ENCODE measurements at regions not wholly inside any gene's neighbourhood (a gene's known extent, or its start where the extent isn't known, plus 50 kb on each side); places are given as distances from the start of the nearest gene placed in this dataset.

DNA sequence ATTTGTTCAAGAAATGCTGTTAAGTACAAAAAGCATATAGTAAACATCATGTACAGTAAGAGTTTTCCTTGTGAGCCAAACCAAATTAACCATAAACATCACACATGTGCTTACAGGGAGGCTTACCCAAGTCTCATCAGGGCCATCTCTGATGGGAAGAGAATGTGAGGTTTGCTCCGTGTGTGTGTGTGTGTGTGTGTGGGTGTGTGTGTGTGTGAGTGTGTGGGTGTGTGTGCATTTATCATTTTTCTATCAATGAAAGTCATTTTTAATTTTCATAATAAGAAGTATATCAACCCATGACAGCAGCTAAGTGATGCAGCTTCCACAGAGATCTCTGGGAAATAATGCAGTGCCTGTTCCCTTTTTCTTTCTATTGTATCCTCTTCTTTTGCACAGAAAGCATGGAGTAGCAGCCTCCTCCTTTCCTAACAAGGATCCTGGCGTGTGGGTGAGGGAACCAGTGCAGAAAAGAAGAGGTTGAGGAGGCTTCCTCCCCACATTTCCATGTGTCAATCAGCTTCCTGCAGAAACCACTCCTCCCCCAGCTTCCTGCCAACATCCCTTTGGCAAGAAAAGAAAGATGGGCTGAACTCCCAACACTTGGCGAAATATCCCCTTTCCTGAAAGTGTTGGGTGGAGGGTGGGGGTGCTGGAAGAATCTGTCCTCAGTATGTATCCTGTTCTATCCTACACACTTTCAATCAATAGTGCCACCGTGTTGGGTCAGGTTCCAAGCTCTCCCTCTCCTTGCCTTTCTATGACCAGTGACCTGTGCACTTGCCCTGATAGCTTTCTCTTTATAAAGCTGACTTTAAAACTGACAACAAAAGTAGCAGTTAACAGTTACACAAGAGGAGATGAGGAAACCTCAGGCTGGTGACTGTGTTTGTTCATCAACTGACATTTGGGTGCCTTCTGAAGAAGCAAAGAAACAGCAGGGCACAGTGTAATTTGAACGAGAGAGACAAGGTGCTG lies 251.8 kb upstream of the CITED2 start:
- DNase-seq, result peak; percentile 58

DNA sequence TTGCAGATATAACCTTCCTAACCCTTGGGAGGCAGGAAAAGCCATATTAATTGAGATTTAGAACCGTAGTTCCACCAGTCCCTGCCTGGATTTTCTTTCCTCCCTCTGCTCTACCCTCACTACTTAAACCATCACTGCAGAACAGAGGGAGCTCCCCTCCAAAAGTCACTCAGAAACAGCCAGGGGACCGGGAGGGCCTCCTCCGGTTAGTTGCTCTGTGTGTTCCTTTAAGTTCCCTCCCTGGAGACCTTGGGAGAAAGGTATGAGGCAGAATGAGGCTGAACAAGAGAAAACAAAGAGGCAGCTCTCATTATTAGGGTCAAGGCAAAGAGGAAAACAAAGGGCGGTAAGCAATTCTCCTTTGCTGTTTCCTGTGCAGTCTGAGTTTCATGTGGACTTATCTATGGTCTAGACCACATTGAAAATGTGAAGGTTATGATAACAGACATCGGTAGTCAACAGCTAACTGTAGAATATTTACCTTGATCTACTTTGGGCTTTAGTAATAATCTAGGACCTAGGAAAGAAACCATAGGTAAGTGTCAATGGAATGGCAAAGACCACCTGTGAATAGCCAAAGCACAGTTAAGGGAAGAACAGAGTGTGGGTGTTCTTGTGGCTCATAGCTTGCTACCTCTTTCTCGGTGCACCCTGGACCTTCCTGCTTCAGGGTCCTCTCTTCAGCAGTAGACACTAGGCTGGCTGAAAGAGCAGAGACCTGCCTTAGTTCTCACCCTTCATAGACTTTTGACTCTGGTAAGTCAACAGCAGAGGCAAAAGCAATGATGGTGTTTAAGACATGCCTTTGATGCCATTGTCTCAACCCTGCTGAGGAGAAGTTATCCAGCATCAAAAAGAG lies 250.9 kb upstream of the CITED2 start:
- DNase-seq, result peak; percentile 91

DNA sequence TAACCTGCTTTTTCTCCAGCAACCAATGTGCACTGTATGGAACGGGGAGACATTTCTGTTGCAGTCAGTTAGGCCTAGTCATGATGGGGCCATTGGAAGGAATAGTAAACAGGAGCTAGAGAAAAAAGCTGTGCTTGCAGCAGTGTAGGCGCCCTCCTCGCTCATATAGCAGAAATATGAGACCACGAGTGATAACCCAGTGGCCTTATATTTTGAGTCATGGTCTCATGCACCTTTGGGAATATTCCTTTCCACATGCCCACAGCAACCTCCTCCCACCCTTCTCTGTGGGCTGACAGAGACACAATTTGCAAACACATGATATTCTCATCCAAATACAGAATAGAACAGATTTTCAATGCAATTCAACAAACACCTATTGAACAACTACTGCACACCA lies 248.9 kb upstream of the CITED2 start:
- DNase-seq, result no peak

DNA sequence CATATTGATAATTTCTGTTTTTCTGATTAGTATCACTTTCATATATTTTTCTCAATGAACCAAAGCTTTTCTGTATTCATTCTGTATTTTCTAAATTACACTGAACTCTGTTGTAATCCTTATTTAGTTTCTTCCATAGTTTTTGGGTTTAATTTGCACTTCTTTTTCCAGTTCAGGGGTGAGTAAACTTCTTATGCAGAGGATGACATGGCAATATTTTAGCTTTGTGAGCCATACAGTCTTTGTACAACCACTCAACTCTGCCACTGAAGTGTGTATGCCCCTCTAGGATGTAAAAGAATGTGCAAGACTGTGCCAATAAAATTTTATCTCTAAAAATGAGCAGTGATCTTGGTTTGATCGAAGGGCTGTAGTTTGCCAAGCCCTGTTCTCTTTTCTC lies 239.0 kb upstream of the CITED2 start:
- no peak for DNase-seq

DNA sequence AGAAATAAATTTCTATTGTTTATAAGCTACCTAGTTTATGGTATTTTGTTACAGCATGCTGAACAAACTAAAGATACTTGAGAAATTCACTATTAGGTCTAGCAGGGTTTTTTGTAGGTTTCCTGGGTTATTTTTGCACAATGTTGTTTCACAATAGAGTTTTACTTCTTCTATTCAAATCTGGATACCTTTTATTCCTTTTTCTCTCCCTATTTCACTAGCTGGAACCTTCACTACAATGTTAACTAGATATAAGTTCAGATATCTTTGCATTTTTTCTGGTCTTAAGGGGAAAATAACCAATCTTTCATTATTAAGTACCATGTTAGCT lies 237.7 kb upstream of the CITED2 start:
- DNase-seq, result no peak

DNA sequence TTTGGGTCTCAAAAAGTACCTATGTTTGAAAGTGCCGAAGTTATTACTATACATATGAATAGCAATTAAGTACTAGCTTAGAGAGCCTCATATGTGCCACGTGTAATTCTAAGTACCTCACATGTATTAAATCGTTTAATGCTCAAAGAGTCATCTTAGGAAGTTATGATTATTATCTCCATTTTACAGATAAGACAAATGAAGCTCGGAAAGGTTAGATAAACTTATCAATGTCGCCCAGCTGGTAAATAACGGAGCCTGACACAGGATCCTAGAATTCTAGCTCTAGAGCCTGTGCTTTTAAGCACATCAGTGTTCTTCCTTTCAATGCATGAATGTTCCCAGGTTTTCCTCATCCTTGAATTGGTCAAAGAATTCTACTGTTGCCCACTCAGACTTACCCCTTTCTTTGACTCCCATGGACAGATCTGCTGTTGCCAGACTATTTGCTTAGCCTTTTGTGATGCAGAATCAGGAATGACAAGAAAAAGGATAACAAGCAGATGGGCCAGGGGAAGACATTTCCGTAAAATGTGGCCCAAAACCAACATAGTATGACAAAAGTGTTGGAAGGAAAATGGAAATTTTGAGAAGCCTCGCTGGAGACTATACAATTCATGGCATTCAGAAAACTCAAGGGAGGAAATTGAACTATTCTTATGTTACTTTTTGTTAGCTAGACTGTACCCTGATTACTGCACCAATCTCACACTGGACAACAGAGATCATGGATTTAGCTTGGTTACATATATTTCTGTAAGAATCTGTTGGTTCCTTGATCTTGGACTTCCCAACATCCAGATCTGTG lies 237.1 kb upstream of the CITED2 start:
- peak; percentile 40 for DNase-seq

DNA sequence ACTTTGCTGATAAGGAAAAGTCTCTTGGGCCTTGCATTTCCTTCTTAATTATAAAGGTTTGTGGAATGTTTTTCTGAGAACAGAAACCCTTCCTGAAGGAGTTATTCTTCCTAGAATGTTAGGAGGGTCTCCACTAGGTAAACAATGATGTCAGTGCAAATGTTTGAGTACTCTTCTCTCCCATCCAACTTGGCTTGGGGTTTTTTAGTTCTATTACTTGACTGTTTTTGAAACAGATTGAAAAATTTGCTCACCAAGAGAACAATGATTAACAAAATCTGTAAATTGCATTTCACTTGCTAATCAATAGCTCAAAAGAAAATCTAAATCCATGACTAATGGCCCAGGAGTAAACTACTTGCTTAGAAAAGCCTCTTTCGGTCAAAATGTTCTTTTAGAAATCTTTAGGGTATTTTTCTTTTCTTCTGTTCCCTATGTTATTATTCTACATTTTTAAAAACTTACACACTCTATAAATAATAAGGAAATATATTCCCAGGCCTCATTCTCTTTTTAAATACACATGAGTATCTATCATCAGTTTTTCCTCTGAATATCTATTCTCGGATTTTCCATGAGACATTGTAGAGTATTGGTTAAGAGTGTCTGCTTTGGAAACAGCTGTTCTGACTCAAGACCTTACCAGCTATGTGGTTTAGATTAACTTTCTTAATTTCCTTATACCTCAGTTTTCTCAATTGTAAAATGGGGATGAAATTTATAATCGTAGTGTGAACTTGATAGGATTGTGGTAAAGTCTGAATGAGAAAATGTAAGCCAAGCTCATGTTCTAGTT lies 234.2 kb upstream of the CITED2 start:
- no peak for DNase-seq

DNA sequence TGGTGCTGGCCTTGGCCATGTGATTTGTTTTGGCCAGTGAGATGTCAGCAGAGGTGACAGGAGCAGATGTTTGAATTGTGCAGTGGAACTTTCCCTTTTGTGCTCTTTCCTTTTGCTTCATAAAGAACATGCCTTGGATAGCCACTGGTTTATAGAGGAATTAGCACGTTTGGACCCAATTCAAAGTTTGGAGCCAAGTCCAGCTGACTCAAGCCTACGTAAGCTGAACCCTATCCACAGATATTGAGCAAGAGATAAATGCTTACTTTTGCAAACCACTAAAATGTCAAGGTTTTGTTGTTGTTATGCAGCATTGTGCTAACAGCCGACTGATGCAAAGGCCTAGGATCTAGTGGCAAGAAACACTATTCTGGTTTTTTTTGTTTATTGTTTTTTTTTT lies 230.9 kb upstream of the CITED2 start:
- no peak for DNase-seq

DNA sequence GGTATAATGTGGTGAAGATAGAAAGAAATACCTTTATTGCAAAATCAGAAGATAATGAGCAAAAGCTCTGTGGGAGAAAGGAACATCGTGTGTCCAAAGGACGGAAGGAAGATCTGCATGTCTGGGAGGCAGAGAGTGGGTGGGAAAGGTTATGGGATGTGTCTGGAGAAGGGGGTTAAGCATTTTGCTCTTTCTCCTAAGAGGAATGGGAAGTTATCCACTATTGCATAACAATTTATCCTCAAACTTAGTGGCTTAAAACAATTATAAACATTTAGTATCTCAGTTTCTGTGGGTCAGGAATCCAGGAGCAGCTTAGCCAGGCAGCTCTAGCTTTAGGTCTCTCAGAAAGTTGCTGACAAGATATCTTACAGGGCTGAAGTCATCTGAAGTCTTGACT lies 229.1 kb upstream of the CITED2 start:
- no peak for DNase-seq

DNA sequence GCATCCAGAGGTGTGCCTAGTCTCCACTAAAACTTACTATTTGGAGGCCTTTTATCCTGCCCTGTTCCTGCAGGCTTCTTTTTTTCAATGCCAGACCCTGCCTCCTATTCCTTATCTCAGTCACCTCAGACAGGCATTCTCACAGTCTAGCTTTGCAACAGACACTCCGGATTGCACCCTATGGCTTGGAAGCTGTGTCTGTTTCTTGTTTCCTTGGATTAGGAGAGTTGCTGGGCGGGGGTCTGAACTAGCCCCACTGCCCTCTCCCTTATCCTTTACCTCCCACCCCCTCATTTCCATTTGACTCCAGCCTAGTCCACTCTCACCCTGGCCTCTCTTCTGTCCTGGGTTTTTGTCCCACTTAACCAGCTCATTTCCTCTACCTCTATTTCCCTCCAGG lies 228.1 kb upstream of the CITED2 start:
- peak; percentile 53 for DNase-seq

DNA sequence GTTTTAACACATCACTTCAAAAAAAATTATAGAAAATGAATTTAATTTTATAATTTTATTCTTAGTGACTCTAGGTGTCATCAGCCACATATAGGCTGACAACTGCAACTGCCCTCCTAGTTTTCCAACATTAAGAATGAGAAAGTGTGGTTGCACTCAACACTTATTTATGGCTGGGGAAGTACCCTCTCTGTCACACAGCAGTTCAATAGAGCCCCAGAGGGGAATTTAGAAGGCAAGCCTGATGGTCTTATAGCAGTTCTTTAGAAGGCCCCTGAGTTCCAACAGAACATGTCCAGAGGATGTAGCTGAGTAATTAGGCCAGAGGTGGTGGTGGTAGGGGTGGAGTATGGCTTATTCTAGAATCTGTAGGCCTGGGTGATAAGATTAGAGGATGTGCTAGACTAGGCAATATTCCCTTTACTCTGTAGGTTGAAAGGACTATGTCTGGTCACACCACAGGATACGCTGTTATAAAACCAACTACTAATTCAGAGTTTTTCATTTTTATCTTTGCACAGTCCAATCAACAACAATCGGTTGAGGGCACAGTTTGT lies 226.5 kb upstream of the CITED2 start:
- peak; percentile 59 for DNase-seq

DNA sequence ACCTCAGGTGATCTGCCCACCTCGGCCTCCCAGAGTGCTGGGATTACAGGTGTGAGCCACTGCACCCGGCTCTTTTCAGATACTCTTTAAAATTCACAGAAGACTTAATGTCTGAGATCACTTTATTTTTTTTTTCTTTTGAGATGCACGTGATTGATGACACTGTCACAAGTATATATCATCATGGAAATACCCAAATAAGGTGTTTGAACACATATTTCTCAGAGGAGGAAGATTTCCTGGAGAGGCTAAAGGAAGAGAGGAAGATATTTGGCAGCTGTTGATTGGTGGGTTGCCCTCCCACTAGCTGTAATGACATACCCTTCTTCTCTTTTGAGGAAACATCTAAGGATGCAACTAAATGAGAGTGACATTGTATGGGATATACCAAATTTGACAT lies 225.9 kb upstream of the CITED2 start:
- no peak for DNase-seq

DNA sequence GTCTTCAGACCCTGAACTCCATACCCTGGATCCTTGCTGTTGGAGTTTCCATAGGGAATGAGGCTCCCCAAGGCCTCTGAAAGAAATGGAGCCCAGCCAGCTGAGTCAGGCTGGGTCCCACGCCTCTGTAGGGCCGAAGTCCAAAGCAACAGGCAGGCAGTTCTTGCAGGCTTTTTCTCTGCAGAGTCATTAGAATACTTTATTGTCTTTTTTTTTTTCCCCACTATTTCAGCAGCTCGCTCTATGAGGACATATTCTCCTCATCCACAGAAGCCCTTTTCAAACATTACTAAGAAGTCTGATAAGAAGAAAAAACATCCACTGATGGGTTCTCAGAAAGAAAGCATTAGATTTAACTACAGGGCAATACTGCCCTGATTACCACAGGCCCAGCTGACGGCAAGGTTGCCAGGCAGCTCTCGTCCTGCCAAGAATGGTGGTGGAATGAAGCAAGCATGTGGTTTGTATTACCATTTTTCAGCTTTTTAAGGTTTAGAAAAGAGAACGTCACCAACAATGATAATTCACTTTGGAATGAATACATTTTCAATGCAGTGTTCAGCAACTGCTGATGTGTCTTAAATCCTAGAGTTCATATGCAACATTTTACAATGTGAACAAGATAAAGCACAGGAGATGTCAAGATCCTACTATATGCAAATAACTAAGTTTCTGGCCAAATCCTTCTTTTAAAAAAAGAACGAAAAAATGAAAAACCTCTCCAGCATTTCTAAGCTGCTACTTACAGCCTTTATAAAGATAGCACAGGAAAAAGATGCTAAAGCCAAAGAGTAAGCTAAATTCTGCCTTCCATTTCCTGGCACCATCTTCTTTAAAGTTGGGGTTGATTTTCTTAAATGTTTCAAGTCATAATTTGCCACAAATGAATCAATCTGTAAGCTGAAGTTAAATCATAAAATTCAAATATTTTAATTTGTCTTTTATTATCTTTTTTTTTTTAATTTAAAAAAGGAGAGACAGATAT lies 223.6 kb upstream of the CITED2 start:
- peak; percentile 36 for DNase-seq

DNA sequence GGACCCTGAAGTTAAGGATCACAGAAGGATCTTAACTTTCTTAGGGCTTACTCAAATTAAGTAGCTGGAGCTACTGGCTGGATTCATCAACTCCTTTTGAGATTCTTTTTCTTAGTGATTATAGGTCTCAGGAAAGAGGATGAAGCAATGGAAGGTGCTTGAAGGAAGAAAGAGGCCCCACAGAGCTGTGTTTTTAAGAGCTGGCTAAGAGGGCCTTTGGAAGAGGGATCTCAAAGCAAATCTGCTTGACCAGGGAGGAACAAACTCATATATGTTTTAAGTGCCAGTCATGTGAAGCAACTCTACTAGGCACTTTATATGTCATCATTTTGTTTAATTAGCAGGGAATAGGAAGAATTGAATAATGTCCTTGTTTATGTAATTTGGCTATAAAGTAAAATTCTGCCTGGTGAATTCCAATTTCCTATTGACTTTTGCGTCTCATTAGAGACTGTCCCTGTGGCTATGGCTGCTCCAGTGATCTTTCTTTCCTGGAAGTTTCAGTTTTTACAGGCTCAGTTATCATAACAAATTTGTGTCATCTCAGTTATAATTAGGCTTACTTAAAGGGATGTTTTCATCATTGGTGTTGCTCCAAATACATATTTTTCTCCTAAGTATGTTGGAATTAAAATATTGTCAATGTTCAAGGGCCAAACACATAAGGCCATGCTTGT lies 222.8 kb upstream of the CITED2 start:
- no peak for DNase-seq

DNA sequence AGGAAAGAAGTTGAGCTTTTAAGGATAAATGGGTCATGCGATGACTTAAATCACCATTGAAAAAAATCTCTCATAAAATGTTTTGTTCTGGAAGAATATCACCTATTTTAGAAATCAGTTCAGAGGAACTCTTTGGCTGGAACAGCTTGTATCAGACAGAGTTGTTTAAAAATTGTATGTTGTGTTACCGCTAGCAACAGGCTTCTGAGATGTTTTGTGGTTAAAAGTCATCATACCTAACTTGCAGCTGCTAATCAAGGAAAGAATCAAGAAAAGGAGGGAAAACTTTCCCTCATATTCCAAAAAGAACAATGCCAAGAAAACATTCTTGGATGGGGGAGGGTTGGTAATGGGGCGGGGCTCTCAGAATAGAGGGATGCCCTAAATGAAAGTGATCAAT lies 220.7 kb upstream of the CITED2 start:
- no peak for DNase-seq

DNA sequence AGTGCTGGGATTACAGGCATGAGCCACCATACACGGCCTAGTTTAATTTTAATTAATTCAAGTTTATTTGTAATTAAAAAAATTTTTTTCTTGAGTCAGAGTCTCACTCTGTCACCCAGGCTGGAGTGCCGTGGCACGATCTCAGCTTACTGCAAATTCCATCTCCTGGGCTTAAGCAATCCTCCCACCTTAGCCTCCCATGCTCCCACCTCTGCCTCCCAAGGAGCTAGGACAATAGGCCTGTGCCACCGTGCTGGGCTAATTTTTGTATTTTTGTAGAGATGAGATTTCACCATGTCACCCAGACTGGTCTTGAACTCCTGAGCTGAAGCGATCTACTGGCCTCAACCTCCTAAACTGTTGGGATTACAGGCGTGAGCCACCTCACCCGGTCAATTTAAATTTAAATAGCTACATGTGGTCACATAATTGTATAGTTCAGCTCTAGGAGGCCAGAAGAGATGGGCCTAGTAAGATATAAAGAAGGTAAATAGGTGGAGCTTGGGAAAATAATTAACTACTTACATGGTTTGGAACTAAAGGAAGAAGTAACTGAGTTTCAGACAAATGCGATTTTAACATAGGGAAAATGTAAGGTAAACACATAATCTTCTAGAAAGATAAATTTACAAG lies 220.0 kb upstream of the CITED2 start:
- no peak for DNase-seq

DNA sequence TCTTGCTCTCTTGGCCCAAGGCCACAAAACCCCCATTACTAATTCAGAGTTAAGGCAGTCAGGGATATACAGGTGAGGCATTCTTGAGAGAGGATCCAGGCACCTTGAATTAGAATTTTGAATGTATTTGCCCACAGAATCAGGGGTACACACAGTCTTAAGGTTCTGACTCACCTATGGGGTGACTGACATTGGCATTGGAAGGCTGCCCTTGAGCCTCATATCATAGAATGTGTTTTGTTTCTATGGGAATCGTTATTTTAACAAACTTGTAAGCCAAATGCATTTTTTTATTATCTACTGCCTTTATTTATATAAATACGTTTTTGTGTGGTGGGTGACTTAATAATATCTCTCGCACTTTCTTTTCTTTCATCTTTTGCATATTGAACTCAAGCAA lies 218.6 kb upstream of the CITED2 start:
- DNase-seq, result no peak

DNA sequence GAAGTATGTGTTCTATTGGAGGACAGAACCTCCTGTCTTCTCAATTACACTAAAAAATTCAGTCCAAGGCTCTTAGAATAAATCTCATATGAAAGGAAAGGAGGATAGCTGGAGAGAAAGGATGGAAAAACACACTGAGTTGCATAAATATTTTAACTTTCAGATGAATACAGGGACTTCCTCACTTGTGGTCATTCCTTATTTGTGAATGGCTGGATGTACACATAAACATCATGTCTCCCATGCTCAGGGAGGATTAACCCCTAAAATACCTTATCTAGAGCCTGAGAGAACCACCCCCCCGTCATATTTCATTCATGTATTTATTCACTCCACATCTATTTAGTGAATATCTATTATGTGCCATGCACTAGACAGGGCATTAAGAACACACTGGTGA lies 217.6 kb upstream of the CITED2 start:
- DNase-seq, result no peak

DNA sequence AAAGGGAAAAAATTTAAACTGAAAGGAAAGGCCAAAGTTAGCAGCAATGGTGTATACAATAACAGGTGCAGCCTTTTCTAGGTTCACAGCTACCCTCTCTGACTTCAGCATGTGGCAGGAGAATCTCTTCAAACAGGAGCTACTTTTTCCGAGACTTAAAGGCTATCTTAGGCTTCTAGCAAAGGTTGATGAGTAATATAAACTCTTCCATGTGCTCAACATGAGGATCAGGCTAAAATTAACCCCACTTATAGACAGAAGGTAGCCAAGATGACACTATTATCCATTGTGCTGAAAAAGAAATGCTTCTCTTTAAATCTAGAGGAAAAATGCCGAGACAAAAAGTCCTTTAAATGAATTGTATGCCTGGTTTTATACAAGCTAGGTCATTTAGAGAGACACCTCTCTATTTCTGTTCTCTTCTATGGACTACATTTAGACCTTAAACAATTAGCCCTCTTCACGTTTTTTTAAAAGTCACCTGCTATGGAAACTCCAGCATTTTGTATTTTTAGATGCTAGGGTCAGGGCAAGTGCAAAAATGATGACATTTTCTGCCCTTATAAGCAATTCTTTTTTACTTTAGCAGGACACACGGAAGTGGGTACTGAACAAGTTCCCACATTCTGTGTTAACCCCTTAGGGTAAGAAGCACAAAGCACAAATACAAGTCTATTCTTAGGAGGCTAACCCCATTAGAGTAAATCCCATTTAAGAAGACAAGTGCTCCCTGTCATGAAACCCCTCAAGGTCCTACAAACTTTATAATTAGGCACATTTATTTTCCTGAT lies 216.8 kb upstream of the CITED2 start:
- no peak for DNase-seq

Measured in hematopoietic multipotent progenitor cell treated with erythropoietin and hydrocortisone succinate and interleukin-3 and kit ligand, for 8 days (in vitro differentiated cells).